MM.1S (cell line): ENCODE measurements at regions not wholly inside any gene's neighbourhood (a gene's known extent, or its start where the extent isn't known, plus 50 kb on each side); places are given as distances from the start of the nearest gene placed in this dataset.

Source experiments
- DNase-seq: peaks from one replicate; pipeline ENCODE4 v3.0.0-alpha.2; 2015
- H2AFZ ChIP-seq: fragments of 300-600 bp; sonication (generic); 2 replicates; pipeline ENCODE4 v1.6.0; 2016; ENCODE audit warnings: antibody characterized with exemption, low read length
- H3F3A ChIP-seq: fragments of 300-600 bp; sonication (generic); 2 replicates; pipeline ENCODE4 v1.6.1; 2016; ENCODE audit warnings: mild to moderate bottlenecking, antibody characterized with exemption, low read length, moderate library complexity, mixed read lengths; ENCODE audit not compliant: insufficient read depth
- H3K27ac ChIP-seq: fragments of 300-600 bp; sonication (generic); 2 replicates; pipeline ENCODE4 v1.5.1; 2016; ENCODE audit warnings: mild to moderate bottlenecking, low read length
- H3K27me3 ChIP-seq: fragments of 300-600 bp; sonication (generic); replicated peaks from 2 replicates; pipeline ENCODE4 v1.6.0; 2016; ENCODE audit warnings: low read length; ENCODE audit not compliant: insufficient read depth
- H3K36me3 ChIP-seq: fragments of 300-600 bp; sonication (generic); replicated peaks from 2 replicates; pipeline ENCODE4 v1.6.1; 2016; ENCODE audit warnings: mild to moderate bottlenecking, low read length, mixed read lengths; ENCODE audit not compliant: insufficient read depth
- H3K4me1 ChIP-seq: fragments of 300-600 bp; sonication (generic); 2 replicates; pipeline ENCODE4 v1.6.1; 2016; ENCODE audit warnings: low read length, mixed read lengths
- H3K4me2 ChIP-seq: fragments of 300-600 bp; sonication (generic); 2 replicates; pipeline ENCODE4 v1.6.0; 2016; ENCODE audit warnings: low read depth, low read length
- H3K4me3 ChIP-seq: fragments of 300-600 bp; sonication (generic); 2 replicates; pipeline ENCODE4 v1.5.1; 2016; ENCODE audit warnings: low read length, mixed read lengths
- H3K79me2 ChIP-seq: fragments of 300-600 bp; sonication (generic); 2 replicates; pipeline ENCODE4 v1.6.1; 2016; ENCODE audit warnings: mixed run types, low read length, mixed read lengths
- H3K9ac ChIP-seq: fragments of 300-600 bp; sonication (generic); 2 replicates; pipeline ENCODE4 v1.6.1; 2016; ENCODE audit warnings: low read length, mixed read lengths
- H3K9me2 ChIP-seq: fragments of 300-600 bp; sonication (generic); replicated peaks from 2 replicates; pipeline ENCODE4 v1.6.1; 2016; ENCODE audit warnings: mild to moderate bottlenecking, low read length, mixed read lengths; ENCODE audit not compliant: insufficient read depth
- H3K9me3 ChIP-seq: fragments of 300-600 bp; sonication (generic); replicated peaks from 2 replicates; pipeline ENCODE4 v1.6.1; 2016; ENCODE audit warnings: mild to moderate bottlenecking, low read length, mixed read lengths; ENCODE audit not compliant: insufficient read depth
- H4K20me1 ChIP-seq: fragments of 300-600 bp; sonication (generic); 2 replicates; pipeline ENCODE4 v1.6.1; 2016; ENCODE audit warnings: mild to moderate bottlenecking, low read length, moderate library complexity, mixed read lengths; ENCODE audit not compliant: insufficient read depth
- EZH2 ChIP-seq: fragments of 300-600 bp; sonication (generic); optimal IDR thresholded peaks from 2 replicates; pipeline ENCODE3; 2017; ENCODE audit warnings: low read depth, mild to moderate bottlenecking, antibody characterized with exemption, low read length, mixed read lengths
- EZH2phosphoT487 ChIP-seq: fragments of 300-600 bp; sonication (generic); IDR thresholded peaks from 2 replicates; pipeline ENCODE4 v1.6.1; 2018; ENCODE audit warnings: antibody characterized with exemption, low read length
- TF ChIP-seq, protein P1 (sequence below): fragments of 300-600 bp; sonication (generic); IDR thresholded peaks from 2 replicates; pipeline ENCODE4 v1.5.1; 2016; ENCODE audit warnings: antibody characterized with exemption, low read length, mixed read lengths

DNA sequence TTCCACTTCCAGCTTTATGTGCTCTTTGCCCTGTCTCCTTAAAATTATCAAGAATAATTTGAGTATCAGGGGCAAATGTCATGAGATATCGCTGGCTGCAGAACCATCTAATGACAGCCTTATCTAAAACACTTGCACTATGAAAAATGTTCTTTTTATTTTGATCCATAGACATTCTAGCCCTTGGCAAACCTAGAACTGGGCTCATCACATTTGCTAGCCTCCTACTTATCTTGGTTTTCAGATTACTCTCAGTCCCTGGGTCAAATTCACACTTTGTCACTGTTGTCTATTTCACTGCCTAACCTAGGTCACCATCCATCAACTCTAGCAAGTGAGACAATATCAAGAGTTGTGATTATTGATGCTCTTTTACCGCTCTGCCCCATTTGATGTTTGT, 59.9 kb upstream of the IPO9 start:
- no peaks in the 10 kb centered on the region for H3K27me3 ChIP-seq
- no peak overlapping the region for H3K9ac ChIP-seq
- H3K4me3 ChIP-seq = no peak overlapping the region
- H4K20me1 ChIP-seq = no peaks in the 10 kb centered on the region
- 0 out of 2 replicates have a peak, but pooled peaks cover 5% of the 10 kb centered on the region for H3K79me2 ChIP-seq
- no peak overlapping the region for H3K4me2 ChIP-seq
- H3K36me3 ChIP-seq = no peaks in the 10 kb centered on the region
- no peaks in the 10 kb centered on the region for H3K9me2 ChIP-seq
- H3K9me3 ChIP-seq = no peaks in the 10 kb centered on the region
- no peak overlapping the region for H2AFZ ChIP-seq
- DNase-seq = no peak
- peaks cover 10% of the 10 kb centered on the region for H3F3A ChIP-seq
- no peak for TF ChIP-seq EZH2
- TF ChIP-seq, protein P1, sequence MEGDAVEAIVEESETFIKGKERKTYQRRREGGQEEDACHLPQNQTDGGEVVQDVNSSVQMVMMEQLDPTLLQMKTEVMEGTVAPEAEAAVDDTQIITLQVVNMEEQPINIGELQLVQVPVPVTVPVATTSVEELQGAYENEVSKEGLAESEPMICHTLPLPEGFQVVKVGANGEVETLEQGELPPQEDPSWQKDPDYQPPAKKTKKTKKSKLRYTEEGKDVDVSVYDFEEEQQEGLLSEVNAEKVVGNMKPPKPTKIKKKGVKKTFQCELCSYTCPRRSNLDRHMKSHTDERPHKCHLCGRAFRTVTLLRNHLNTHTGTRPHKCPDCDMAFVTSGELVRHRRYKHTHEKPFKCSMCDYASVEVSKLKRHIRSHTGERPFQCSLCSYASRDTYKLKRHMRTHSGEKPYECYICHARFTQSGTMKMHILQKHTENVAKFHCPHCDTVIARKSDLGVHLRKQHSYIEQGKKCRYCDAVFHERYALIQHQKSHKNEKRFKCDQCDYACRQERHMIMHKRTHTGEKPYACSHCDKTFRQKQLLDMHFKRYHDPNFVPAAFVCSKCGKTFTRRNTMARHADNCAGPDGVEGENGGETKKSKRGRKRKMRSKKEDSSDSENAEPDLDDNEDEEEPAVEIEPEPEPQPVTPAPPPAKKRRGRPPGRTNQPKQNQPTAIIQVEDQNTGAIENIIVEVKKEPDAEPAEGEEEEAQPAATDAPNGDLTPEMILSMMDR = no peak
- TF ChIP-seq EZH2phosphoT487 = no peak
- H3K4me1 ChIP-seq = peaks cover 16% of the 10 kb centered on the region
- H3K27ac ChIP-seq = no peak overlapping the region

DNA sequence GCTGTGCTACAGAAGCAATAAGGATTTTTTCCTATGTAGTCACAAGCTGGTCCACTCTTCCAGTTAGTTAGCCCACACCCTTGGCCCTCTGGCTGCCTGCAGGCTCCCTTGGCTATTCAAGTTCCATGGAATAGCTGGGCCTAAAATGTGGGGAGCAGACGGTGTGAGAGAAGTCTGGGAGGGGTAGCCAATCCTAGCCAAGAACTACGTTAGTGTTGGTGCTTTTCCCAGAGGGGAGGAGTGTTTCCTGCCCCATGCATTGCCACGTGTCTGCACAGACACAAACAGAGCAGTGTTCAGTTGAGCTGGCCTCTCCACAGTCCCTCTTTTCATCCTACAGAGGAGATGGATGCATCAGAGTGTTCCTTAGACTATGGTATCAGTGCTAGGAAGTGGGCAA, 59.0 kb upstream of the IPO9 start:
- H3K4me2 ChIP-seq = no peak overlapping the region
- no peaks in the 10 kb centered on the region for H4K20me1 ChIP-seq
- no peaks in the 10 kb centered on the region for H3K27me3 ChIP-seq
- 0 out of 2 replicates have a peak, but pooled peaks cover 5% of the 10 kb centered on the region for H3K79me2 ChIP-seq
- no peaks in the 10 kb centered on the region for H3K9me2 ChIP-seq
- DNase-seq = no peak
- no peaks in the 10 kb centered on the region for H3K9me3 ChIP-seq
- H3K27ac ChIP-seq = no peak overlapping the region
- no peak overlapping the region for H2AFZ ChIP-seq
- no peaks in the 10 kb centered on the region for H3K36me3 ChIP-seq
- no peak overlapping the region for H3K4me3 ChIP-seq
- peaks cover 1% of the 10 kb centered on the region for H3F3A ChIP-seq
- no peak for TF ChIP-seq EZH2
- TF ChIP-seq, protein P1 = no peak
- no peak for TF ChIP-seq EZH2phosphoT487
- H3K4me1 ChIP-seq = peaks cover 7% of the 10 kb centered on the region
- no peak overlapping the region for H3K9ac ChIP-seq

DNA sequence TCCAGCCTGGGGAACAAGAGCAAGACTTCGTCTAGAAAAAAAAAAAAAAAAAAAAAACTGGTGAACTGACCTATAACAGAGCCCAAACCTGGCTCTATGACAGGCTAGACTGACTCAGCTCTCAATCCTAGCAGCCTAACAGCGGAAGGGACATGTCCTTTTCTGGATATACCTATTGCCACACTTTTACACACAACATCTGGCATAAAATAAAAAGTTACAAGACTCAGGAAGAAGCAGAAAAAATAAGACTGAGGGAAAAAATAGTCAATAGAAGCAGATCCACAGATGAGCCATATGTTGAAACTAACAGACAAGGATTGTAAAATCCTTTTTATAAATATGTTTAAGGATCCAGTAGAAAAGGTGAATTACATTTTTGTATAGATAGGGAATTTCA, 57.5 kb upstream of the IPO9 start:
- Histone ChIP-seq H3K9me3 (no peaks in the 10 kb centered on the region), H3K27me3 (no peaks in the 10 kb centered on the region), H3K4me2 (no peak overlapping the region), H3K9ac (no peak overlapping the region), H2AFZ (no peak overlapping the region), H4K20me1 (no peaks in the 10 kb centered on the region), H3K27ac (no peak overlapping the region), H3K36me3 (no peaks in the 10 kb centered on the region), H3K9me2 (no peaks in the 10 kb centered on the region), H3F3A (no peaks in the 10 kb centered on the region), H3K4me3 (no peak overlapping the region), H3K4me1 (no peaks in the 10 kb centered on the region), H3K79me2 (0 out of 2 replicates have a peak, but pooled peaks cover 5% of the 10 kb centered on the region)
- no peak for TF ChIP-seq EZH2
- TF ChIP-seq EZH2phosphoT487 = no peak
- TF ChIP-seq, protein P1 = no peak
- DNase-seq = no peak
